GM20000 (cell line): ENCODE measurements at regions not wholly inside any gene's neighbourhood (a gene's known extent, or its start where the extent isn't known, plus 50 kb on each side); places are given as distances from the start of the nearest gene placed in this dataset.

Experiments
- DNase-seq: peaks from one replicate; pipeline ENCODE4 v3.0.0; 2012; ENCODE audit warnings: low spot score
- CTCF ChIP-seq: IDR thresholded peaks from 2 replicates; pipeline ENCODE4 v1.5.1; 2012; ENCODE audit warnings: mild to moderate bottlenecking, control low read depth; ENCODE audit errors: extremely low read depth, missing control alignments

- no peak for TF ChIP-seq CTCF
- no peak for DNase-seq
Observed at GRCh38 chr7:33774762-33775523, 130.4 kb upstream of the BMPER start.

- no peak for TF ChIP-seq CTCF
- no peak for DNase-seq
Observed at GRCh38 chr7:33775790-33776189, 129.5 kb upstream of the BMPER start.

GRCh38 chr7:33776788-33777187, 128.6 kb upstream of the BMPER start:
- no peak for TF ChIP-seq CTCF

GRCh38 chr7:33778195-33778594, 127.1 kb upstream of the BMPER start:
- no peak for TF ChIP-seq CTCF

More at GRCh38 chr7:33776788-33777187, 128.6 kb upstream of the BMPER start:
- DNase-seq, result no peak

GRCh38 chr7:33779216-33779615, 126.1 kb upstream of the BMPER start:
- TF ChIP-seq CTCF, result no peak
- DNase-seq, result no peak

More at GRCh38 chr7:33778195-33778594, 127.1 kb upstream of the BMPER start:
- DNase-seq, result no peak

GRCh38 chr7:33781167-33781566, 124.2 kb upstream of the BMPER start:
- DNase-seq, result no peak
- no peak for TF ChIP-seq CTCF

GRCh38 chr7:33781796-33782195, 123.5 kb upstream of the BMPER start:
- no peak for DNase-seq
- TF ChIP-seq CTCF, result no peak
